Breast epithelium (tissue), 3 donors: ENCODE measurements at regions not wholly inside any gene's neighbourhood (a gene's known extent, or its start where the extent isn't known, plus 50 kb on each side); places are given as distances from the start of the nearest gene placed in this dataset.

ENCODE experiments used
- CTCF ChIP-seq, 3 donors: fragments of 450-650 bp; IDR thresholded peaks; one replicate each; pipeline ENCODE4 v1.5.1; 2016 to 2017; ENCODE audit warnings: antibody characterized with exemption in 3 of 3, mild to moderate bottlenecking in 3 of 3, moderate library complexity in 3 of 3
- POLR2A ChIP-seq: fragments of 450-650 bp; IDR thresholded peaks from one replicate; pipeline ENCODE4 v1.6.1; 2016; ENCODE audit warnings: antibody characterized with exemption, mild to moderate bottlenecking, moderate library complexity
- POLR2AphosphoS5 ChIP-seq, 3 donors: sonication (generic); formaldehyde crosslinking; IDR thresholded peaks; one replicate each; pipeline ENCODE4 v1.6.1; 2017; ENCODE audit warnings: antibody characterized with exemption in 3 of 3

- TF ChIP-seq POLR2A (no peak), CTCF (IDR thresholded peaks at IDR 0.05) (no peak), POLR2AphosphoS5 (IDR thresholded peaks at IDR 0.05) (no peak)
These were observed 1117.0 kb upstream of the LRRTM3 start for GRCh38 chr10:65808687-65809333.
